ENCODE measurements at regions not wholly inside any gene's neighbourhood (a gene's known extent, or its start where the extent isn't known, plus 50 kb on each side); places are given as distances from the start of the nearest gene placed in this dataset.

- Mint-ChIP-seq H3K4me3 (no peak overlapping the region), H3K9me3 (no peaks in the 10 kb centered on the region), H3K27me3 (no peaks in the 10 kb centered on the region), H3K36me3 (ENCODE audit: low read depth) (no peaks in the 10 kb centered on the region), H3K4me1 (no peaks in the 10 kb centered on the region), H3K27ac (no peak overlapping the region)
- ChIA-PET POLR2A (no interaction called here), CTCF (interaction anchor here (0.9 kb wide), 1 partner anchor 18 kb away, joined by 3 read pairs; no protein-coding TSS in a partner anchor)
- DNase-seq: no peak
Measured at GRCh38 chr13:36531746-36532486, 99.6 kb downstream of the CCNA1 start.

GRCh38 chr13:36533806-36534205 is 101.5 kb downstream of the CCNA1 start:
- CTCF ChIA-PET: no interaction called here
- no peaks in the 10 kb centered on the region for H3K36me3 Mint-ChIP-seq (ENCODE audit: low read depth)
- no peaks in the 10 kb centered on the region for H3K27me3 Mint-ChIP-seq

GRCh38 chr13:36536546-36536945 is 104.3 kb downstream of the CCNA1 start:
- H3K36me3 Mint-ChIP-seq (ENCODE audit: low read depth): no peaks in the 10 kb centered on the region
- CTCF ChIA-PET: no interaction called here
- POLR2A ChIA-PET: no interaction called here
- peaks cover 3% of the 10 kb centered on the region for H3K9me3 Mint-ChIP-seq
- H3K4me3 Mint-ChIP-seq: no peak overlapping the region
- H3K4me1 Mint-ChIP-seq: no peaks in the 10 kb centered on the region
- no peaks in the 10 kb centered on the region for H3K27me3 Mint-ChIP-seq
- no peak for DNase-seq
- no peak overlapping the region for H3K27ac Mint-ChIP-seq

More at GRCh38 chr13:36533806-36534205, 101.5 kb downstream of the CCNA1 start:
- POLR2A ChIA-PET: no interaction called here
- H3K4me1 Mint-ChIP-seq: no peaks in the 10 kb centered on the region
- DNase-seq: no peak
- no peak overlapping the region for H3K4me3 Mint-ChIP-seq
- H3K9me3 Mint-ChIP-seq: peaks cover 3% of the 10 kb centered on the region
- H3K27ac Mint-ChIP-seq: no peak overlapping the region

GRCh38 chr13:36543671-36544070 is 111.4 kb downstream of the CCNA1 start:
- no peaks in the 10 kb centered on the region for H3K4me1 Mint-ChIP-seq
- no peak for DNase-seq
- no peaks in the 10 kb centered on the region for H3K36me3 Mint-ChIP-seq (ENCODE audit: low read depth)
- H3K27me3 Mint-ChIP-seq: no peaks in the 10 kb centered on the region
- peaks cover under 1% of the 10 kb centered on the region for H3K9me3 Mint-ChIP-seq
- H3K4me3 Mint-ChIP-seq: no peak overlapping the region
- ChIA-PET POLR2A (no interaction called here), CTCF (no interaction called here)
- H3K27ac Mint-ChIP-seq: no peak overlapping the region

GRCh38 chr13:36548129-36548528 is 115.8 kb downstream of the CCNA1 start:
- H3K36me3 Mint-ChIP-seq (ENCODE audit: low read depth): no peaks in the 10 kb centered on the region
- H3K9me3 Mint-ChIP-seq: no peaks in the 10 kb centered on the region
- H3K27me3 Mint-ChIP-seq: no peaks in the 10 kb centered on the region
- H3K4me1 Mint-ChIP-seq: no peaks in the 10 kb centered on the region
- CTCF ChIA-PET: no interaction called here
- POLR2A ChIA-PET: no interaction called here
- H3K27ac Mint-ChIP-seq: no peak overlapping the region
- H3K4me3 Mint-ChIP-seq: no peak overlapping the region
- DNase-seq: no peak

GRCh38 chr13:36549126-36549702 is 116.9 kb downstream of the CCNA1 start:
- Mint-ChIP-seq H3K4me3 (no peak overlapping the region), H3K27ac (no peak overlapping the region), H3K27me3 (no peaks in the 10 kb centered on the region), H3K36me3 (ENCODE audit: low read depth) (no peaks in the 10 kb centered on the region), H3K4me1 (no peaks in the 10 kb centered on the region), H3K9me3 (no peaks in the 10 kb centered on the region)
- DNase-seq: no peak
- CTCF ChIA-PET: no interaction called here
- POLR2A ChIA-PET: interaction anchor here (0.5 kb wide), 1 partner anchor 106 kb away, joined by 3 read pairs; no protein-coding TSS in a partner anchor

- Mint-ChIP-seq H3K9me3 (no peaks in the 10 kb centered on the region), H3K27ac (no peak overlapping the region), H3K4me1 (no peaks in the 10 kb centered on the region), H3K27me3 (no peaks in the 10 kb centered on the region), H3K36me3 (ENCODE audit: low read depth) (no peaks in the 10 kb centered on the region), H3K4me3 (no peak overlapping the region)
- CTCF ChIA-PET: interaction anchor here (1.1 kb wide), 1 partner anchor 17 kb away, joined by 3 read pairs; no protein-coding TSS in a partner anchor
- POLR2A ChIA-PET: interaction anchor here (0.5 kb wide), 1 partner anchor 106 kb away, joined by 3 read pairs; no protein-coding TSS in a partner anchor
- no peak for DNase-seq
Measured at GRCh38 chr13:36549755-36550154, 117.5 kb downstream of the CCNA1 start.

GRCh38 chr13:36550177-36550576 is 117.9 kb downstream of the CCNA1 start:
- no peaks in the 10 kb centered on the region for H3K27me3 Mint-ChIP-seq
- no peaks in the 10 kb centered on the region for H3K36me3 Mint-ChIP-seq (ENCODE audit: low read depth)
- no peak overlapping the region for H3K4me3 Mint-ChIP-seq
- ChIA-PET CTCF (interaction anchor here (1.1 kb wide), 1 partner anchor 18 kb away, joined by 3 read pairs; no protein-coding TSS in a partner anchor), POLR2A (no interaction called here)
- H3K9me3 Mint-ChIP-seq: no peaks in the 10 kb centered on the region
- no peak for DNase-seq
- no peaks in the 10 kb centered on the region for H3K4me1 Mint-ChIP-seq
- no peak overlapping the region for H3K27ac Mint-ChIP-seq

- Mint-ChIP-seq H3K27ac (no peak overlapping the region), H3K27me3 (no peaks in the 10 kb centered on the region), H3K4me3 (no peak overlapping the region), H3K36me3 (ENCODE audit: low read depth) (no peaks in the 10 kb centered on the region), H3K9me3 (no peaks in the 10 kb centered on the region), H3K4me1 (no peaks in the 10 kb centered on the region)
- DNase-seq: no peak
- ChIA-PET POLR2A (no interaction called here), CTCF (no interaction called here)
Measured at GRCh38 chr13:36551445-36551844, 119.2 kb downstream of the CCNA1 start.

GRCh38 chr13:36552334-36552733 is 120.0 kb downstream of the CCNA1 start:
- ChIA-PET CTCF (no interaction called here), POLR2A (no interaction called here)
- Mint-ChIP-seq H3K27ac (no peak overlapping the region), H3K27me3 (no peaks in the 10 kb centered on the region), H3K4me1 (no peaks in the 10 kb centered on the region), H3K4me3 (no peak overlapping the region), H3K9me3 (no peaks in the 10 kb centered on the region), H3K36me3 (ENCODE audit: low read depth) (no peaks in the 10 kb centered on the region)
- DNase-seq: no peak

- no peaks in the 10 kb centered on the region for H3K27me3 Mint-ChIP-seq
- H3K9me3 Mint-ChIP-seq: no peaks in the 10 kb centered on the region
- H3K27ac Mint-ChIP-seq: no peak overlapping the region
- no peaks in the 10 kb centered on the region for H3K36me3 Mint-ChIP-seq (ENCODE audit: low read depth)
- H3K4me3 Mint-ChIP-seq: no peak overlapping the region
- no peaks in the 10 kb centered on the region for H3K4me1 Mint-ChIP-seq
- POLR2A ChIA-PET: no interaction called here
- CTCF ChIA-PET: no interaction called here
- DNase-seq: no peak
Measured at GRCh38 chr13:36553491-36553890, 120.3 kb upstream of the SERTM1 start.

- no peaks in the 10 kb centered on the region for H3K36me3 Mint-ChIP-seq (ENCODE audit: low read depth)
- ChIA-PET CTCF (no interaction called here), POLR2A (no interaction called here)
- H3K4me1 Mint-ChIP-seq: no peaks in the 10 kb centered on the region
- H3K27ac Mint-ChIP-seq: no peak overlapping the region
- DNase-seq: no peak
- H3K9me3 Mint-ChIP-seq: no peaks in the 10 kb centered on the region
- H3K4me3 Mint-ChIP-seq: no peak overlapping the region
- H3K27me3 Mint-ChIP-seq: no peaks in the 10 kb centered on the region
Measured at GRCh38 chr13:36555151-36555986, 118.5 kb upstream of the SERTM1 start.

- Mint-ChIP-seq H3K4me3 (no peak overlapping the region), H3K9me3 (no peaks in the 10 kb centered on the region), H3K4me1 (no peaks in the 10 kb centered on the region), H3K27me3 (no peaks in the 10 kb centered on the region), H3K27ac (no peak overlapping the region), H3K36me3 (ENCODE audit: low read depth) (no peaks in the 10 kb centered on the region)
- ChIA-PET CTCF (no interaction called here), POLR2A (no interaction called here)
- DNase-seq: no peak
Measured at GRCh38 chr13:36559375-36559774, 114.4 kb upstream of the SERTM1 start.

All from activated CD4-positive, alpha-beta T cell treated with anti-CD3 and anti-CD28 coated beads, Interleukin-2, amount 10 ng/mL, durations not matched to agents 7 days and 5 days (primary cell).